GM23248 (cell line): ENCODE measurements at regions not wholly inside any gene's neighbourhood (a gene's known extent, or its start where the extent isn't known, plus 50 kb on each side); places are given as distances from the start of the nearest gene placed in this dataset.

Source experiments
- DNase-seq: peaks from one replicate; pipeline ENCODE4 v3.0.0-alpha.2; 2015
- H2AFZ ChIP-seq: fragments of 200-600 bp; sonication (generic); 2 replicates; pipeline ENCODE4 v1.6.1; 2016; ENCODE audit warnings: antibody characterized with exemption
- H3F3A ChIP-seq: fragments of 200-600 bp; sonication (generic); 2 replicates; pipeline ENCODE4 v1.6.1; 2016; ENCODE audit warnings: mild to moderate bottlenecking, antibody characterized with exemption, mixed run types; ENCODE audit not compliant: insufficient read depth
- H3K27ac ChIP-seq: fragments of 200-600 bp; sonication (generic); 2 replicates; pipeline ENCODE4 v1.5.1; 2016; ENCODE audit warnings: mild to moderate bottlenecking
- H3K27me3 ChIP-seq: fragments of 200-600 bp; sonication (generic); replicated peaks from 2 replicates; pipeline ENCODE4 v1.6.1; 2016; ENCODE audit warnings: mild to moderate bottlenecking; ENCODE audit not compliant: insufficient read depth
- H3K36me3 ChIP-seq: fragments of 200-600 bp; sonication (generic); 2 replicates; pipeline ENCODE4 v1.6.1; 2016; ENCODE audit warnings: low read depth, mild to moderate bottlenecking
- H3K4me1 ChIP-seq: fragments of 200-600 bp; sonication (generic); 2 replicates; pipeline ENCODE4 v1.6.1; 2016; ENCODE audit warnings: mild to moderate bottlenecking; ENCODE audit not compliant: insufficient read depth
- H3K4me2 ChIP-seq: fragments of 200-600 bp; sonication (generic); one replicate; pipeline ENCODE4 v1.6.1; 2016; ENCODE audit warnings: mild to moderate bottlenecking; ENCODE audit not compliant: unreplicated experiment
- H3K4me3 ChIP-seq: fragments of 200-600 bp; sonication (generic); 2 replicates; pipeline ENCODE4 v1.5.1; 2016; ENCODE audit warnings: mild to moderate bottlenecking
- H3K79me2 ChIP-seq: fragments of 200-600 bp; sonication (generic); 2 replicates; pipeline ENCODE4 v1.6.1; 2016; ENCODE audit warnings: mild to moderate bottlenecking; ENCODE audit not compliant: insufficient read depth
- H3K9ac ChIP-seq: fragments of 200-600 bp; sonication (generic); 2 replicates; pipeline ENCODE4 v1.6.1; 2016; ENCODE audit warnings: mild to moderate bottlenecking
- H3K9me2 ChIP-seq: fragments of 200-600 bp; sonication (generic); 2 replicates; pipeline ENCODE4 v1.6.1; 2016; ENCODE audit warnings: mixed run types, mild to moderate bottlenecking, moderate library complexity; ENCODE audit not compliant: insufficient read depth
- H3K9me3 ChIP-seq: fragments of 200-600 bp; sonication (generic); one replicate; pipeline ENCODE4 v1.6.1; 2017; ENCODE audit warnings: low read depth
- H4K20me1 ChIP-seq: fragments of 200-600 bp; sonication (generic); 2 replicates; pipeline ENCODE4 v1.6.0; 2016; ENCODE audit not compliant: insufficient read depth
- EZH2 ChIP-seq: fragments of 200-600 bp; sonication (generic); IDR thresholded peaks from 2 replicates; pipeline ENCODE4 v1.6.1; 2018; ENCODE audit warnings: antibody characterized with exemption, mild to moderate bottlenecking; ENCODE audit not compliant: insufficient read depth, poor library complexity, severe bottlenecking
- EZH2phosphoT487 ChIP-seq: fragments of 200-600 bp; sonication (generic); IDR thresholded peaks from 2 replicates; pipeline ENCODE4 v1.6.1; 2018; ENCODE audit warnings: antibody characterized with exemption, moderate library complexity, mild to moderate bottlenecking, low read depth; ENCODE audit not compliant: insufficient read depth
- WGBS, 2 experiments: methylation state at CpG; one replicate each; pipeline ENCODE4 v1.1.6; 2015 to 2017; ENCODE audit warnings: low lambda C conversion rate in 2 of 2, low coverage in 1 of 2; ENCODE audit errors: missing lambda C conversion rate in 2 of 2; 5-methylcytosine and 5-hydroxymethylcytosine counted together
- in situ Hi-C: fragments of 300-500 bp; cut with MboI; formaldehyde crosslinking; loops from 2 replicates; pipeline ENCODE4 v1.15.0; 2020

DNA sequence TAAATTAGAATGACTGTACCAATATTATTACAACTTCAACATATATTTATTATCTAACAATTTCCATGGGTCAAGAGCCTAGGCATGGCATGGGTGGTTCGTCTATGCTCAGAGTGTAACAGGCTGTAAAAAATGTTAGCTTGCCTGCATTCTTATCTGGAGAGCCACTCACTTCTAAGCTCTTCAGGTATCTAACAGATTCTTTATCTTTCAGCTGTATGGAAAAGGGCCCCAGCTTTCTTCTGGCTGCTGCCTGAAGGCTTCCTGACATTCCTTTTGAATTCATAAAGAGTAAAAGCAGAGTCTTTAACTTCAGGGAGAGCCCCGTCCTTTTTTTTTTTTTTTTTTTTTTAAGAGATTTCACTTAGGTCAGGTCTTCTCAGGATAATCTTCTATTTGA is 648.8 kb downstream of the NXPH1 start:
- Histone ChIP-seq H3K4me3 (no peak overlapping the region), H4K20me1 (no peaks in the 10 kb centered on the region), H3K27ac (no peak overlapping the region), H2AFZ (no peak overlapping the region), H3K4me1 (no peaks in the 10 kb centered on the region), H3K9me2 (no peaks in the 10 kb centered on the region), H3F3A (no peaks in the 10 kb centered on the region), H3K27me3 (no peaks in the 10 kb centered on the region), H3K9me3 (peaks cover 3% of the 10 kb centered on the region), H3K9ac (no peak overlapping the region), H3K36me3 (no peaks in the 10 kb centered on the region), H3K79me2 (no peaks in the 10 kb centered on the region), H3K4me2 (no peak overlapping the region)
- 4 to 16% methylated on average over 2 of the region's 2 CpGs for WGBS, 2 experiments
- TF ChIP-seq EZH2 (no peak), EZH2phosphoT487 (no peak)
- in situ Hi-C loops: no loop called here
- no peak for DNase-seq

DNA sequence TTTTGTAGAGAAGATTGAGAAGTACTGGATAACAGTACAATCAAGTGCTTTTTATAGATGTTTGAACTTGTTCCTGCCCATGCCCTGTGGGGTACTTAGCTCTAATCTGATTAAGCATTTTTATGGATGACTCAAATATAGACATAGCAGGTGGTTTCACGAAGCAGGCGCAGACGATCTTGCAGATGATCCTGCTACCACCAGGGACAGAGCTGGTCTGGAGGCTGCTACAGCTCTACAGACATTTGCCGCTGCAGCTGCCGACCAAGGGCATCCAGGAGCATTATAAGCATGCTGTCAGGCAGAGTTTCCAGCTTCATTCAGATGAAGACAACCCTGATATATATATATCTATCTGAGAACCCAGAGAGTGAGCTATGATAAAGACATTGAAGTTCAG is 650.4 kb downstream of the NXPH1 start:
- no peak overlapping the region for H3K27ac ChIP-seq
- WGBS, 2 experiments: 20 to 21% methylated on average over 5 of the region's 5 CpGs

DNA sequence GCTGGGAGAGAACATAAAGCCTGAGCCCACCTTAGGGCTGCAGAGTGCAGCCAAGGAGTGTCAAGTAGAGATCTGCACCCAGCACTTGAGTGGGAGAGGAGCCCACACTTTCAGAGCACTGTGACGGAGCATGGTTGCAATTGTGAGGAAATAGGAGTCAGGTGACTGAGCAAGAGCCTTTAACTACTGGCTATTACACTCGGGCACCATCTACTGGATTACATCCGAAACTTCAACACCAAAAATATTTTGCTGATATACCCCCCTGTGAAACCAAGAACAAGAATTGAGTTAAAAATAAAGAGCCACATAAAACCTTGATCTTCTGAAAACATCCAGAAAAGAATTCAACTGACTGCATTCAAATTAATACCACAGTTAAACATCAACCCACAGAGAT is 657.9 kb downstream of the NXPH1 start:
- WGBS, 2 experiments: 38 to 48% methylated on average over 3 of the region's 3 CpGs
- Histone ChIP-seq H3K4me1 (no peaks in the 10 kb centered on the region), H3K9ac (no peak overlapping the region), H3K27ac (no peak overlapping the region), H3K4me3 (no peak overlapping the region), H3K79me2 (no peaks in the 10 kb centered on the region), H3K9me2 (no peaks in the 10 kb centered on the region), H3K9me3 (no peaks in the 10 kb centered on the region), H3K36me3 (no peaks in the 10 kb centered on the region), H3K4me2 (no peak overlapping the region), H3F3A (no peaks in the 10 kb centered on the region), H2AFZ (no peak overlapping the region), H3K27me3 (no peaks in the 10 kb centered on the region), H4K20me1 (no peaks in the 10 kb centered on the region)
- TF ChIP-seq EZH2phosphoT487 (no peak), EZH2 (no peak)
- in situ Hi-C loops: no loop called here
- DNase-seq: no peak

More for the DNA sequence above, 650.4 kb downstream of the NXPH1 start:
- no peak for TF ChIP-seq EZH2
- TF ChIP-seq EZH2phosphoT487: no peak
- H4K20me1 ChIP-seq: no peaks in the 10 kb centered on the region
- no peaks in the 10 kb centered on the region for H3K79me2 ChIP-seq
- H3K4me3 ChIP-seq: no peak overlapping the region
- DNase-seq: no peak
- no peaks in the 10 kb centered on the region for H3F3A ChIP-seq
- no peaks in the 10 kb centered on the region for H3K36me3 ChIP-seq
- in situ Hi-C loops: no loop called here
- no peaks in the 10 kb centered on the region for H3K27me3 ChIP-seq
- peaks cover 3% of the 10 kb centered on the region for H3K9me3 ChIP-seq
- H3K9ac ChIP-seq: no peak overlapping the region
- no peak overlapping the region for H2AFZ ChIP-seq
- H3K4me1 ChIP-seq: no peaks in the 10 kb centered on the region
- H3K9me2 ChIP-seq: no peaks in the 10 kb centered on the region
- H3K4me2 ChIP-seq: no peak overlapping the region

DNA sequence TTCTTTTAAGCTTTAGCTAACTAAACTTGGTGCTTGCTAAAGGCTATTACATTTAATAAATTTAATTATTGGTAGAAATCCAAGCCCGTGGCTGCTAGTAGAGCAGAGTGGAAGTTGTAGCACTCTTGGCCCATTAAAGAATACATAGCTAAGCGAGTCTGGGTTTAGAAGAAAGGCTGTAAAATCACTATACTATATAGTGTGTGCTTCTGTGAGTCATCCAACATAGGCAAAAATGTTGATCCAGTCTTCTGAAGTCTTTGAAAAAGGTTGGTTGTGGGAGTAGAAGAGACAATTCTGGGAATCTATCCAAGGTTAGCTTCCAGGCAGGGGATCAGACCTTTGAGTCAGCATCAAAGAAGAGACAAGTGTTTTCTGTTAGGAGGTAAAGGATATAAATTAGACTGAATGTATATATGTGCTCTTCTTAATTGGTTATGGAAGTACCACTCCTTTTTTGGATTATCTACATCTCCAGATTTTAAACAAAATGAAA is 664.2 kb downstream of the NXPH1 start:
- Histone ChIP-seq H2AFZ (no peak overlapping the region), H3F3A (no peaks in the 10 kb centered on the region), H3K36me3 (no peaks in the 10 kb centered on the region), H3K27ac (no peak overlapping the region), H3K79me2 (no peaks in the 10 kb centered on the region), H3K9me3 (no peaks in the 10 kb centered on the region), H3K4me2 (no peak overlapping the region), H3K9me2 (no peaks in the 10 kb centered on the region), H3K9ac (no peak overlapping the region), H4K20me1 (no peaks in the 10 kb centered on the region), H3K4me1 (no peaks in the 10 kb centered on the region), H3K4me3 (no peak overlapping the region), H3K27me3 (no peaks in the 10 kb centered on the region)
- TF ChIP-seq EZH2: no peak
- TF ChIP-seq EZH2phosphoT487: no peak
- in situ Hi-C loops: no loop called here
- 3% methylated on average over 2 of the region's 2 CpGs for WGBS, 2 experiments
- no peak for DNase-seq

DNA sequence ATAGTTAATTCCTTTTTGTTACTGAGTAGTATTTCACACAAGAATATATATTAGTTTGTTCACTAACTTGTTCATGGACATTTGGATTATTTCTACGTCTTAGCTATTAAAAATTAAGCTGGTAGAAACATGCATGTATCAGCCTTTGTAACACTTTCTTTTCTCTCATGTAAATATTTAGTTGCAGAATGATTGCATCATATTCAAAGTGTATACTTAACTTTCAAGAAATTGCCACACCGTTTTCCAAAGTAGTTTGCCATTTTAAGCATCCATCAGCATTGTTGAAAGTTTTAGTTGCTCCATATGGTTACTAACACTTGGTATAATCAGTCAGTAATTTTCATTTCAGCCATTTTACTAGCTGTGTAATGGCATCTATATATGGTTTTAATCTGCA is 666.9 kb downstream of the NXPH1 start:
- no peak for DNase-seq
- no peaks in the 10 kb centered on the region for H3K27me3 ChIP-seq
- H3K9ac ChIP-seq: no peak overlapping the region
- in situ Hi-C loops: no loop called here
- 2 to 13% methylated on average over 2 of the region's 2 CpGs for WGBS, 2 experiments
- H2AFZ ChIP-seq: no peak overlapping the region
- H3K79me2 ChIP-seq: no peaks in the 10 kb centered on the region
- H3K4me3 ChIP-seq: no peak overlapping the region
- no peaks in the 10 kb centered on the region for H4K20me1 ChIP-seq
- H3K4me2 ChIP-seq: no peak overlapping the region
- H3K9me3 ChIP-seq: peaks cover 7% of the 10 kb centered on the region
- no peaks in the 10 kb centered on the region for H3K4me1 ChIP-seq
- H3K36me3 ChIP-seq: no peaks in the 10 kb centered on the region
- H3K9me2 ChIP-seq: no peaks in the 10 kb centered on the region
- no peak overlapping the region for H3K27ac ChIP-seq
- H3F3A ChIP-seq: no peaks in the 10 kb centered on the region
- TF ChIP-seq EZH2phosphoT487 (no peak), EZH2 (no peak)
